HG03095 (cell line): ENCODE measurements at regions not wholly inside any gene's neighbourhood (a gene's known extent, or its start where the extent isn't known, plus 50 kb on each side); places are given as distances from the start of the nearest gene placed in this dataset.

Source experiments
- ATAC-seq: cut with Tn5 transposase; IDR thresholded peaks from one replicate; pipeline ENCODE4 v1.9.1; 2021; ENCODE audit warnings: moderate library complexity; ENCODE audit not compliant: unreplicated experiment

GRCh38 chr14:25108959-25109358 is 59.0 kb upstream of the STXBP6 start:
- ATAC-seq, result no peak

- ATAC-seq, result no peak
Observed at GRCh38 chr14:25108291-25108690, 58.3 kb upstream of the STXBP6 start.

GRCh38 chr14:25103820-25104219 is 53.9 kb upstream of the STXBP6 start:
- ATAC-seq, result no peak

- no peak for ATAC-seq
Observed at GRCh38 chr14:25103271-25103670, 53.3 kb upstream of the STXBP6 start.

GRCh38 chr14:25102788-25103187 is 52.8 kb upstream of the STXBP6 start:
- no peak for ATAC-seq

GRCh38 chr14:25101276-25101675 is 51.3 kb upstream of the STXBP6 start:
- ATAC-seq, result no peak
